GM18511 (cell line): ENCODE measurements at regions not wholly inside any gene's neighbourhood (a gene's known extent, or its start where the extent isn't known, plus 50 kb on each side); places are given as distances from the start of the nearest gene placed in this dataset.

Experiments
- ATAC-seq: cut with Tn5 transposase; IDR thresholded peaks from one replicate; pipeline ENCODE4 v1.9.1; 2021; ENCODE audit warnings: mild to moderate bottlenecking, moderate library complexity; ENCODE audit not compliant: unreplicated experiment

DNA sequence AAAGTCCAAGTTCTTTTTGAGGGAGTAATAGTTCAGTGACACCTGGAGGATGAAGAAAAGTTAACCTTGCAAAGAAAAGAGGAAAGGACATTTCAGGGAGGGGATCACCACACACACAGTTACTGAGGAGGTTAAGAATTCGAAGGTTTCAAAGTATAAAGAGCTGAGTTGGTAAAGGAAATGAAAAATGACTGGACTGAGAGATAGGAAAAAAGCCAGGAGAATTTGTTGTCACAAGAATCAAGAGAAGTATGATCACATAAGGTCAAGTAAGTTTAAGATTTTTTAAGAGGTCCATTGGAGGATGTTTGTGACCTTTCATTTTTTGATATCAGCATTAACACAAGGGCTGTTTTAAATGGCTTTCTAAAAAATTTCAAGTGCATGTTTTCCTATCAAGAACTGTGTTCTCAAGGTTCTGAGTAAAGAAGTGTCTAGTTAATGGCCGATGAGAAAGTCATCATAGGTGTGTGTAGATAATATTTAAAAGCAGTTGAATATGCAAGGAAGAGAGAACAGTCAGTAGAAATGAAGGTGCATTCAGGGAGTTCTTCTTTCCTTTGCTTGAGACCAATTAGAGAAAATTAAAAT lies 189.2 kb upstream of the RBMS3 start:
- no peak for ATAC-seq

DNA sequence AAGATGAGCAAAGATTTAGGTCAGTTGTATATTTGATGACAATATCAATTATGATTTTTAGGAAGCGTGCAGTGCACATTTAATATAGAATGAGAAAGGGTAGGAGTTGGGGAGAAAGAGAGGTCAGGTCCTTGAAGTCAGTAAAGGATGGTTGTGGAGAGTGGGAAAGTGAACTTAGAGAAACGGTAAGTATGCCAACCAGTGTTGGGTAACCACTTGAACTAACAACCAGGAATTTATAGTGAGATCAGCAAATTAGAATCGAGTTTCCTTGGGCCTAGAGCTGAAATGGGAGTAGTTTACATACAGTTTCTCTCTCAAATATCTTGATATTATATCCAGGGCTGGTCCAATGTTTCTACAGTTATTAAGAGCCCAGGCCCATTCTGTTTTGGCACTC lies 188.5 kb upstream of the RBMS3 start:
- ATAC-seq = no peak

DNA sequence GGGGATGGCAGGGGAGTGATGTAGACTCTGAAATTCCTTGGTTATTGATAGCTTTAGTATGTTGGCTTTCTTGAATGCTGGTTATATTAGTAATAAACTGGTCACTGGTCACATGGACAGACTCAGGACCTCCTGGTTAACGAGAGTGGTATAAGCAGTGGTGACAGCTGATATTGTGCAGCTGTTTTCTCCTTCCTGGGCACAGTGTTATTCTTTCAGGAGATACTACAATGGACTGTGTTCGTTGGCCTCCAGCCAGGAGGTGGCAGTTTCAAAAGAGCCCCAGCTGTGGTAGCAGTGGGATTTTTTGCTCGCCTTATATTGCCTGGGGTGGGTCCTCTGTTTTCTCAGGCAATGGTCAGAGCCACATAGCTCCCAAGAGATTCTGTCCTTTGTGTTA lies 181.6 kb upstream of the RBMS3 start:
- no peak for ATAC-seq

DNA sequence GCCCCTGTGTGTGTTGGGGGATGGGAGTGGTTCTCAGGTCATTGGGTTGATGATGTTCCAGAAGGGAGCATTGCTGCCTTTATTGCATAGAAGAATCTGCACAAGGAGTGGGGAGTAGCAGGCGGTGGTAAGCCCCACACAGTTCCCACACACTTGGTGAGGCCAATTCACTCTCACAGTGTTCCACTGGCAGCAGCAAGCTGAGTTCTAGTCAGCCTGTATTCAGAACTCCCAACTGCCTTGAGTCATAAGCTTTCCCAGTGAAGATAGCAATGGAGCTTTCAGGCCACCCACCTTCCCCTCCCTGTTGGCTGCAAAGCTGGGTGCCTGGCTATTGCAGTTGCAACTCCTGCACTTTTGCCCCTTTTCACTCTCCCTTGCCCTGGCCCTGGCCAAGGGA lies 181.1 kb upstream of the RBMS3 start:
- no peak for ATAC-seq

DNA sequence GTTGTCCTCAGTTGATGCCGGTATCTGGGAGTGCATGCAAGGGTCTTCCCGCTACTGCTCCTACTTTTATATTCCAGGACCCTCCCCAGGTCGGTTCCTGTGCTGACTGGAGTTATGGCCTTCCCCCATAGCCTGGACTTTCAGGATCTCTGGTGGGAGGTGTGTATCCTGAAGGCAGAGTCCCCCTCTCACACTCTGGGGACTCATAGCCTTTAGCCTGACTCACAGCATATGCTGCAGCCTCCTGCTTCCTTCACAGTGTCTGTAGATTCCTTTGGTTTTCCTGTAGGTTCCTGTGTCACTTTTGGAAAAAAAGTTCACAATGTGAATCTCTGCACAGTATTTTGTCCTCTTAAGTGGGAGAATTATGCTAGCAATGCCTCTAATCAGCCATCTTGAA lies 180.6 kb upstream of the RBMS3 start:
- no peak for ATAC-seq

DNA sequence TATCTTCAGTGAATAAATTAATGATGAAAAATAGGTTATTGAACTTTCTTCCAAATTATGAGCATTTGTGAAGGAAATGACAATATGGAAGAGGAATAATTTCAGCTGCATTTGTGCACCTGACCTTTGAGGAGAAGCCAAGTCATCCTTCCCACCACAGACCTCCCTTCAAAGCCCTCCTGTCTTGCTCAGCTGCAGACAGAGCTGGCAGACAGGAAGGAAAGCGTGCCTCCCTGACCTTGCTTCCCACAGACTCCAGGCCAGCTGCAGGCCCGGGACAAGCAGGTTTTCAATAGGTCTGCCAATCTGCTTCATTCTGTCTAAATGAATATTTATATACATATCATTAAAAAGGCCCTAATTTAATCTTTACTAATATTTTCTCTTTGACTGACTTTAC lies 152.9 kb upstream of the RBMS3 start:
- ATAC-seq = no peak

DNA sequence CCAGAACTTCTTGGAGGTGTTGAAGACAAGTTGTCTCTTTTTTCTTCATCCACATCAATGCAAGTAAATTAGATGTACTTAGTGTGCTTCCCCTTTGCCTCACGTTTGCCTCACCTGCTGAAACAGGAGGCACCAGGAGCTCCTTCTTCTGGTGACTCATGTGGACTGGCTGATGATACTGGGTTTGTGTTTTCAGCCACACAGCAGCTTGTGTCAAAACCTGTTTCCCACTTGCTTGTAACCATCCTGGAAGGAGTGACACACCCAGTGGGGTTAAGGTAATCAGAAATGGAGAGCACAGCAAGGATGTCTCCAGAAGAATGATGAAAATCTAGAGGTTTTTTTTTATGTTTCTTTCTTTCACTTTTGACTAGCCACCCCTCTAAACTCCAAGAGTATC lies 143.3 kb upstream of the RBMS3 start:
- ATAC-seq = no peak

DNA sequence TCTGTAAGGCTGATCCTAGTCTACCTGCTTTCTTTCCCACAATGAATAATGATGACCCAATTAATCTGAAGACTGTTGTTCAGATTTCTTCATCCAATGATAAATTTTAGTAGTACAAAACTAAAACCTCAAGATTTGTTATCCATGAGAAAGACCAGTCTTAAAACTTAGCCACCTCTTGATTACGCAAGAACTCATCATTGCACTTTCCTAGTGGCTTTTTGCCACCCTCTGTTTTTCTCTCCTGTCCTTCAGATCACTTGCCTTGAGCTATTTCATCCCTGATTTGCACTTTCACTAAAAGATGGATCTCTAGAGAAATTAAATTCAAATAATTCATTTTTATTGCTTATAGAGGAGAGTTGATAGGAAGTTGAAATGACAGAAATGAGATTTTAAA lies 142.7 kb upstream of the RBMS3 start:
- no peak for ATAC-seq

DNA sequence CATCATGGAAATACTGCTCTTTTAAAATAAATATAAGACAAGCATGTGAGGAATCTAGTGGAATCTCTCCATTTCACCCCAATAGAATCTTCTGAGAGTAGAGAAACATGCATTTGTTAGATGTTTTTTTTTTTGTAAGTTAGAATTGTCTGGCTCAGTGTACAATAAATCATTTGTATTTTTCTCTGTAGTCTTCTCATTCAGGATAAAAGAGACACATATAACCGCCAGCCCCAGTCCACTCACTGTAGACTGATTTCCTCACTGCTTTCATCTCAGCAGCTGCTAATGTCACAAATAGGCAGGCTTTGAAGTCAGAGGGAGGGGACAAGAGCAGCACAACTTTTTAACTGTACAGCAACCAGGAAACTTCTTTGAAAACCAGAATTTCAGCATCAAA lies 140.2 kb upstream of the RBMS3 start:
- no peak for ATAC-seq

DNA sequence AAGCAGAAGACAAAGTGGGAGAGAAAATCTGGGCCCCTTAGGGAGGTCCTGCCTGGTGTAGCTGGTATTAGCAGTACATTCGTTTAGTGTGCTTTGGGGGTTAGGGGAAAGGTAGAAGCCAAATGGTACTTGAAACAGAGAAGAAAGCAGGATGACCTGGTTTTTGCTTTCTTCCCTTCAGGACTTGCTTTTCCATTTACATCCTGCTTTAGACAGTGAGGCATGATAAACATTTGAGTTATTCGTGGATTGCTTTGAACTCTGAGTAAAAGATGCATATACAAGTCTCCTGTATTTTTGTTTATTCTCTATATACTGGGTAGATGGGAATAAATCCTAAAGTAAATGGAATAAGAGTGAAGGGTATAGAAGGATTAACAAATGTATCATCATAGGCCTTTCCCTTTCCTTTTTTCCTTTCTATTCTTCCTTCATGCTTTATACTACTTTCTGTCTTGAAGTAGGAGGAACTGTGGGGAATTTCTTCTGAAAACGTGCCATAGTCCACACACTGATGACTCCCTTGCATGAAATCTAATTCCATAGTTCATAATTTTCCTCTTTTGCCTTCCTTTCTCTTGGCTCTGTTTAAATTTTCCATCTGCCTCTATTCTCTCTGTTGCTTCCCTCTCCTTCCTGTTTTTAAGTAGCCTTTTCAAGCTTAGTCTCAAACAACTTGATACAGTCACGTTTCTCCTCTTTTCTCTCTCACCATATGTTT lies 139.5 kb upstream of the RBMS3 start:
- no peak for ATAC-seq

DNA sequence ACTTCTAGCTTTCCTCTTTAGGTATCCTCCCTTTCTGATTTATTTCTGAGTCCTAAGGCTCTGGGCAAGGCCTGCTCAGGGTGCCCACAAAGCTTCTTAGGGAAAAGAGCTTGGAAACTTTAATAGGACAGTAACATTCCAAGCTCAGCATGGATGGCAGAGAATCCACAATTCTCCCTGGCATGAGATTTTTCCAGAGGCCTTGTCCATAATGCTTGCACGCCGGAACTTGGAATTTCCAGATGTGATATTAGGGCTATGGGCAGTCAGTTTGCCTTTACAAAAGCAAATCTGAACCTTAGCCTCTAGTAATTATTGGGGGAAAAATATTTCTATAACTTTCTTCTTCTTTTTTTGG lies 139.0 kb upstream of the RBMS3 start:
- no peak for ATAC-seq

DNA sequence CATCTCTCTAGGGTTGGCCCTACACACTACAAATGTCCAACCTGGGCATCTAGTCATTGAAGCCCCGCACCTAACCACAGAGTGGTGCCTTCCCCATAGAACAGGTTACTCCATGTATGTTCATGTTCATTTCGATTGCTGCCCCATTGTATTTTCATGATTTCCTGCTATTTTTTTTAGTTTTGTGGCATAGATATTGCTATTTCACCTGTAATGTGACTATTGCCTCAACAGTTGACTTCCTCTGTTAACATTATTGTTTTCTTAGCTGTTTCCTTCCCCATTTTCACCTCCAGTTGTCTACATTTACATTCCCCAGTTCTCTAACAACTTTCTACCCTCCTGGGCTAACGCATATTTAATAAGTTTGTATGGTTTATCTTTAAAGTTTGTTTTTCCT lies 137.7 kb upstream of the RBMS3 start:
- ATAC-seq = no peak

DNA sequence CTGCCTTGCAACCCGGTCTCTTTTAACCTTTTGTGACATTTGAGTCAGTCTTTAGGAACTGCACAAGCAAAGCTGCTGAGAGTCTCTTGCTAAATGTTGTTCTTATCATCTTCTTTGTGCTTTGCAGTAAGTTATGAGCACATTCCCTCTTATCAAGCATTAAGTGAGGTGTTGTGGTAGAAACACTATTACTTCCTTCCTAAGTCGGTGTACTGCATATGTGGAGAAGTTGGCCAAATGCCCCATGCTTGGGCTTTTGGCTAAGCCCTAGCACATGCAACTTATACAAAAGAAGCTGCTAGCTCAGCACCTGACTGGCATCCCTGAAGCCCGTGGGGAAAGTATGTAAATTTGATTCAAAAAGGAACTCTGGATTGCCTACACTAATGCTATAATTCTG lies 136.5 kb upstream of the RBMS3 start:
- no peak for ATAC-seq

DNA sequence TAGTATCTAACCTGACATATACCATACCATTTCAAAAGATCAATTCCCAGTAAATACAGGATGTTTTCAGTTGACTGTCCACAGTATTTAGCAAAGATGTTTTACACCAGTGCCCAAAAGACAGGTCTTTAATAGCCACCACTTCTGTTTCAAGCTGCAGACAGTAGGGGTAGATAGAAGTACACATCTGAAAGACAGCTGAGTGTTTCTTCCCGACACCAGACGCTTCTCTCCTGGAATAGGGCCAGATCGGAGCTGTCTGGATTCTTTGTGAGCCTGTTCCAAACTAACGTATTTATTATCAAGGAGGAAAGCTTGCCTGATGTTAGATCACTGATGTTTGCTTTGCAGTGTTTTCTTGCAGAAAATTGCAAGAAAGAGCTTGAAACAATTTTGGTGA lies 136.1 kb upstream of the RBMS3 start:
- no peak for ATAC-seq

DNA sequence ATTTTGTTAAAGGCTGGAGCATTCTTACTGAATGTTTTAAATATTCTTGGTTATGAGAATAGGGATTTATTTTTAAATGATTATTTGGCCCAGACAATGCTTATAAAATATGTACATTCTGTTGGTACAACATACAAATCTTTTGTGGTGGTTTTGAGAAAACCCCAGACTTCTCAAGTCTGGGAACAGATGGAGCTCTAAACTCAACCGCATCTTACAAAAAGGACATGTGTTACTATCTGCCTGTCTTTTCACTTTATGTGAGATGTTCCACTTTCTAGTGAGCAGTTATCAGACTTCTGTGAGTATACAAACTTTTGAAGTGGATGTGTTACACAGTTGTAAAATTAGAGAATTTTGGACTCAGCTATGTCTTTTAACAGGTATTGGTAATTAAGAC lies 135.5 kb upstream of the RBMS3 start:
- ATAC-seq = no peak

DNA sequence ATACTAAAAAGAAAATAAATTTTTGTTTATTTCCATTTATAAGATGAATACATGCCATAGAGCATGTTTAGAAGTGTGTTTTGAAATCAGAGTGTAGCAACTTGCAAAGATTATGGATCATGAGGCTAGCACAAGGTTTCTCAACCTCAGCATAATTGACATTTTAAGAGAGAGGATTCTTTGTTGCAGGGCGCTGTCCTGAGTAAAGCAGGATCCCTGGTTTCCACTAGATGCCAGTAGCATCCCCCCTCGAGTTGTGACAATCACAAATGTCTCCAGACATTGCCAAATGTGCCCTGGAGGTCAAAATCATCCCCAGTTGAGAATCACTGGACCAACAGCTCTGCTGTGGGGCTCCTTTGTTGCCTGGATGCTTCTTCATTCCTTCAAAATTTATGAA lies 128.5 kb upstream of the RBMS3 start:
- ATAC-seq = no peak

DNA sequence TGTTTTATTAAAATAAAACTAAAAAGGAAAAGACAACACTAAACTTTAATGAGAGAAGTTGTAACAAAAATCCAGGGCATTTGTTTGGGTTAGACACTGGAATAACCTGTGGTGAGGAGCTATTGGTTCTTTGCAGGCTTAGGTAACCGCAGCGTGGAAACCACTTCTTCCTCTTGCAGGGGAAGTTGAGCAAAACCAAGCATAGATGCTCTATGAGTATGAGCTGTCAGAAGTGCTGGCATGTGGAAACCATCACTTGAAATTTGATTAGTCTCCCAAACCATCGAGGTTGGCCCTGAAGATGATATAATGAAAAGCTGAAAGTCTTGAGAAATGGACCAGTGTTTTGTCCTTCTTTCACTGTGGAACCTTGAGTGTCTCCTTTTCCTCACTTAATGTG lies 127.1 kb upstream of the RBMS3 start:
- ATAC-seq = peak; percentile 71

DNA sequence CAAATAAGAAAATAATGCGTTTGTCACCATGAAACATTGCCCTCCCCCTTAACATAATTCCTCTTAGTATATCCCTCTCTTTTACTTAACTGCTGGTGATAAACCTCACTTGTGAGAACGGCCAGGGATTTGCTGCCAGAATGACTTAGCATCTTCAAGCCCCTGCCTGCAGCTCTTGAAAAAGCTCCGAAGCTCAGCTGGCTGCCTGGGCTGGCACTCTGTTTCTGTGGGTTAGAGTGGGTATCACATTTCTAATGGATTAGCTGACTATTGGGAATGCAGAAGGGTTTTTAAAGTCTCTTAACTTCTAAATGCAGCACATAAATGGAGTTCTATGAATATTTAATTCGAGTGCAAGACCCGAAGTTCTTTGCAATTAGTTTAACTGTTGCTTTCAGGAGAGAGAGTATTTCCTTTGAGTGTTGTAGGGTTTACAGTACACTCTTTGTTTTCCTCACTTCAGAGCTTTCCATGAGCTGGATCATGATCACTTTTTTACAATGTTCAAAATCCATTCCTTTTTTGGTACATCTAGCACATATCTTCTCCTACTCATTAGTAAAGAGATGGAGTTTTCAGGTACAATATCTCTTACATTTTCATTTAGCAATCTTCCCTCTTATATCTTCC lies 124.7 kb upstream of the RBMS3 start:
- ATAC-seq = no peak

DNA sequence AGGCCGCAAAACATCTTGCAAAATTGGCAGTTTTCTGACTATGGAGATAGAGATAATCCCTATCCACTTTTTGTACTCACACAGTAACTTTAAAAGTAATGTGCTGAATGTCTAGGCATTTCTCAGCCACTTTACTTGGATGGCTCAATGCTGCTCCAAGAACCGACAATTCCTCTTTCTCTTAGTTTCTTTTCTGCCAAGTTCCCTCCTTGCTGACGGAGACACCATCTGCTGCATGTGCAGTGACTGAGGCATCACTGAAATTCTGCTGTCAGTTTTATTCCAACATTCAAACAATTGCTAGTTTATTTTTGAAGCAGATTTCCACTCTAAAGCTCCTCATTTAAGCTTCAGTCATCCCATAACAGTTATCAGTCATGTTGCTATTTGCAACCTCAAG lies 116.0 kb upstream of the RBMS3 start:
- no peak for ATAC-seq

DNA sequence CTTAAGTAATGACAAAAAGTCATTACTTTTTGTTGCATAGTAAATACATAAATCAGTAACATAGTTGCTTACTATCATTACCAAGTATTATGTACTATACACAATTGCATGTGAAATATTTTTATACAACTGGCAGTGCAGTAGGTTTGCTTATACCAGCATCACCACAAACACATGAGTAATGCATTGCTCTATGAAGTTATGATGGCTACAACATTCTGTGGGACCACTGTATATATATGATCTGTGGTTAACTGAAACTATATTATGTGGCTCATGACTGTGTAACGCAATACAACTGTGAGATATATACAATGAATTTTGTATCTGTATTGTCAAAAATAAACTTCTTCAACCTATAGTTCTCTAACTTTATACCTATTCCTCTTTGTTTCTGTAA lies 113.7 kb upstream of the RBMS3 start:
- no peak for ATAC-seq

DNA sequence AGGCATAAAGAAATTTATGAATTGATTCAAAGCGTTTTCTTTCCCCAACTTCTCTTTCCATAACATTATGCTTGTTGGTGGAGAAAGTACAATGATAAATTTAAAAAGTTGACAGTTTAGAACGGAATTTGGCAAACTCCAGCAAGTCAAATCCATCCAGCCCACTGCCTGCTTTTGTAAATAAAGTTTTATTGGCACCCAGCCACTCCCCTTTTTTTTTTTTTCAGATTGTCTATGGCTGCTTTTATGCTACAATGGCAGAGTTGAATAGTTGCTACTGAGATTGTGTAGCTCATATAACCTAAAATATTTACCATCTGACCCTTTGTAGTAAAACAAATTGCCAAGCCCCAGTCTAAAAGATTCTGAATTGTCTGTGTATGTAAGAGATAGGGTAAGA lies 112.8 kb upstream of the RBMS3 start:
- ATAC-seq = no peak

DNA sequence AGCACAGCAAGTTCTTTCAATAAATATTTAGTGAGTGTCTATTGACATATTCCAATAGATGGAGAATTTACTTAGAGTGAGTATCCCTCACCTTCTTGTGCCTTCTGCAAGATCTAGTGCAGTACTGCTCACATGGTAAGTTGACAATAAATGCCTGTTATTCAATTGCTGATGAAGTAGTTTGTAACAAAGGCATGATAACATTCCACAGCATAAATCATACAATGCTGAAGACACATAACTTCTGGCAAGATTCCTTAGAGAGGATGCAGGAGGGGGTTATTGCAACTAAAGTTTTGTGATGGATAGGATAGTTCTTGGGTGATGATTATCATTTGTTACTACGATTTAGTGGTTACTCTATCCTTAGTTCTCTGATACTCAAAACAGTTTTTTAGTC lies 112.2 kb upstream of the RBMS3 start:
- ATAC-seq = no peak

DNA sequence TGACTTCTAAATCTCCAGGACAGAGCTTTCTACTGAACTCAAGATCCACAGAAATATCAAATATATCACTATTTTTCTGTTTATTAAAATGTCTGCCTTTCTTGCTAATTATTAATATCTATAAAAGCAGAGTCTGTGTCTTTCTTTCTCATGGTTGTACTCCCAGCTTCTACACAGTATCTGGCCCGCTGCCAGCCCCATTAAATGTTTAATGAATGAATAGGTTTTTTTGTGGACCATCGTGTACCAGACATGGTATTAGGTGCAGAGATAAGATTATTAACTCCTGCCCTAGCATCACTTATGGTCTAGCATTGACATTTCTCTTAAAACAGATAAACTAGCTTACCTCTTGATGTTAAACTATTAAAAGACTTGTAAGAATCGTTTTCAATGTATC lies 111.4 kb upstream of the RBMS3 start:
- ATAC-seq = no peak
